ENCODE measurements at regions not wholly inside any gene's neighbourhood (a gene's known extent, or its start where the extent isn't known, plus 50 kb on each side); places are given as distances from the start of the nearest gene placed in this dataset.
A peak's percentile ranks its signal among the peaks of the same experiment; 100 is the strongest.

- Histone ChIP-seq H3K27ac (ENCODE audit: low read depth, low read length) (no peak overlapping the region), H3K9me3 (ENCODE audit: low read depth, low read length) (no peaks in the 10 kb centered on the region), H3K36me3 (ENCODE audit: insufficient read depth, low read length) (no peaks in the 10 kb centered on the region), H4K20me1 (ENCODE audit: insufficient read depth, low read length) (no peaks in the 10 kb centered on the region), H3K4me3 (ENCODE audit: insufficient read depth, low read length) (no peak overlapping the region), H3K4me2 (ENCODE audit: insufficient read depth, low read length) (no peak overlapping the region), H3K27me3 (ENCODE audit: insufficient read depth, low read length) (no peaks in the 10 kb centered on the region), H3K4me1 (ENCODE audit: insufficient read depth, low read length) (no peaks in the 10 kb centered on the region), H3K79me2 (ENCODE audit: insufficient read depth, low read length) (no peaks in the 10 kb centered on the region), H2AFZ (ENCODE audit: low read length) (no peak overlapping the region)
- TF ChIP-seq, protein P1, sequence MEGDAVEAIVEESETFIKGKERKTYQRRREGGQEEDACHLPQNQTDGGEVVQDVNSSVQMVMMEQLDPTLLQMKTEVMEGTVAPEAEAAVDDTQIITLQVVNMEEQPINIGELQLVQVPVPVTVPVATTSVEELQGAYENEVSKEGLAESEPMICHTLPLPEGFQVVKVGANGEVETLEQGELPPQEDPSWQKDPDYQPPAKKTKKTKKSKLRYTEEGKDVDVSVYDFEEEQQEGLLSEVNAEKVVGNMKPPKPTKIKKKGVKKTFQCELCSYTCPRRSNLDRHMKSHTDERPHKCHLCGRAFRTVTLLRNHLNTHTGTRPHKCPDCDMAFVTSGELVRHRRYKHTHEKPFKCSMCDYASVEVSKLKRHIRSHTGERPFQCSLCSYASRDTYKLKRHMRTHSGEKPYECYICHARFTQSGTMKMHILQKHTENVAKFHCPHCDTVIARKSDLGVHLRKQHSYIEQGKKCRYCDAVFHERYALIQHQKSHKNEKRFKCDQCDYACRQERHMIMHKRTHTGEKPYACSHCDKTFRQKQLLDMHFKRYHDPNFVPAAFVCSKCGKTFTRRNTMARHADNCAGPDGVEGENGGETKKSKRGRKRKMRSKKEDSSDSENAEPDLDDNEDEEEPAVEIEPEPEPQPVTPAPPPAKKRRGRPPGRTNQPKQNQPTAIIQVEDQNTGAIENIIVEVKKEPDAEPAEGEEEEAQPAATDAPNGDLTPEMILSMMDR (IDR thresholded peaks at IDR 0.05; ENCODE audit: extremely low read depth, low read depth, low read length): no peak
- peak; percentile 64 for DNase-seq (ENCODE audit: insufficient read length, low spot score, missing footprints)
Observed at GRCh38 chr7:56290548-56290947, 174.3 kb upstream of the NUPR2 start.

DNA sequence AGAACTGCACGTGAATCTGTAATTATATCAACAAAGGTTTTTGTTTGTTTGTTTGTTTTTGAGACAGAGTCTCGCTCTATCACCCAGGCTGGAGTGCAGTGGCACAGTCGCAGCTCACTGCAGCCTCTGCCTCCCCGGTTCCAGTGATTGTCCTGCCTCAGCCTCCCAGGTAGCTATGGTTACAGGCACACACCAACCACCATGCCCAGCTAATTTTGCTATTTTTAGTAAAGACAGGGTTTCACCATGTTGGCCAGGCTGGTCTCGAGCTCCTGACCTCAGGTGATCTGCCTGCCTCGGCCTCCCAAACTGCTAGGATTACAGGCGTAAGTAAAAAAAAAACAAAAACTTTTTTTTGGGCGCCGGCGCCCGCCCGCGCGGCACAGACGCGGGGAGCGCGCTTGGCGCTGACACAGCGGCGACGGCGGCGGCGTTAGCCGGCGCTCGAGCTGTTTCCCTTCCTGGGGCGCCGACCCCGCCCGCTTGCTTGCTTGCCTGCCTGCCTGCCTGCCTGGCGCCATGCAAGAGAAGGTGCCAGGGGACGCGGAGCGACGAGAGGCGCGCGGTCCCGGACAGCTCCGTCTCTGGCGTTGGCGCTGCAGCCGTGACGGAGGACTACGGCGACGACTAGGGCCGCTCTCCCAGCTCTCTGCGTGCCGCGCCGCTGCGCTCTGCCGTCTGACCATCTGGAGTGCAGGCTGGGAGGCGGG is 171.4 kb upstream of the NUPR2 start:
- Histone ChIP-seq H2AFZ (ENCODE audit: low read length) (no peak overlapping the region), H3K27me3 (ENCODE audit: insufficient read depth, low read length) (no peaks in the 10 kb centered on the region)
- no peak for DNase-seq (ENCODE audit: insufficient read length, low spot score, missing footprints)

GRCh38 chr7:56256108-56256507 is 139.9 kb upstream of the NUPR2 start:
- TF ChIP-seq, protein P1 (IDR thresholded peaks at IDR 0.05; ENCODE audit: extremely low read depth, low read depth, low read length): no peak
- no peaks in the 10 kb centered on the region for H3K36me3 ChIP-seq (ENCODE audit: insufficient read depth, low read length)

More for the DNA sequence above, 171.4 kb upstream of the NUPR2 start:
- H3K27ac ChIP-seq (ENCODE audit: low read depth, low read length): no peak overlapping the region
- H3K79me2 ChIP-seq (ENCODE audit: insufficient read depth, low read length): no peaks in the 10 kb centered on the region
- H3K36me3 ChIP-seq (ENCODE audit: insufficient read depth, low read length): no peaks in the 10 kb centered on the region
- no peaks in the 10 kb centered on the region for H4K20me1 ChIP-seq (ENCODE audit: insufficient read depth, low read length)
- peak overlapping the region; percentile 25 for H3K4me3 ChIP-seq (ENCODE audit: insufficient read depth, low read length)
- TF ChIP-seq, protein P1 (IDR thresholded peaks at IDR 0.05; ENCODE audit: extremely low read depth, low read depth, low read length): no peak
- H3K4me1 ChIP-seq (ENCODE audit: insufficient read depth, low read length): no peaks in the 10 kb centered on the region
- H3K9me3 ChIP-seq (ENCODE audit: low read depth, low read length): no peaks in the 10 kb centered on the region
- no peak overlapping the region for H3K4me2 ChIP-seq (ENCODE audit: insufficient read depth, low read length)

GRCh38 chr7:56250135-56250534 is 133.9 kb upstream of the NUPR2 start:
- no peaks in the 10 kb centered on the region for H3K9me3 ChIP-seq (ENCODE audit: low read depth, low read length)
- no peaks in the 10 kb centered on the region for H4K20me1 ChIP-seq (ENCODE audit: insufficient read depth, low read length)
- no peaks in the 10 kb centered on the region for H3K36me3 ChIP-seq (ENCODE audit: insufficient read depth, low read length)
- TF ChIP-seq, protein P1 (IDR thresholded peaks at IDR 0.05; ENCODE audit: extremely low read depth, low read depth, low read length): no peak
- H3K27me3 ChIP-seq (ENCODE audit: insufficient read depth, low read length): no peaks in the 10 kb centered on the region
- H3K4me1 ChIP-seq (ENCODE audit: insufficient read depth, low read length): no peaks in the 10 kb centered on the region
- no peak overlapping the region for H2AFZ ChIP-seq (ENCODE audit: low read length)
- H3K4me2 ChIP-seq (ENCODE audit: insufficient read depth, low read length): no peak overlapping the region
- no peak for DNase-seq (ENCODE audit: insufficient read length, low spot score, missing footprints)
- H3K4me3 ChIP-seq (ENCODE audit: insufficient read depth, low read length): no peak overlapping the region
- no peaks in the 10 kb centered on the region for H3K79me2 ChIP-seq (ENCODE audit: insufficient read depth, low read length)
- H3K27ac ChIP-seq (ENCODE audit: low read depth, low read length): no peak overlapping the region

More at GRCh38 chr7:56256108-56256507, 139.9 kb upstream of the NUPR2 start:
- no peak overlapping the region for H2AFZ ChIP-seq (ENCODE audit: low read length)
- H3K27me3 ChIP-seq (ENCODE audit: insufficient read depth, low read length): no peaks in the 10 kb centered on the region
- DNase-seq (ENCODE audit: insufficient read length, low spot score, missing footprints): no peak
- H4K20me1 ChIP-seq (ENCODE audit: insufficient read depth, low read length): no peaks in the 10 kb centered on the region
- H3K4me1 ChIP-seq (ENCODE audit: insufficient read depth, low read length): no peaks in the 10 kb centered on the region
- no peaks in the 10 kb centered on the region for H3K9me3 ChIP-seq (ENCODE audit: low read depth, low read length)
- no peak overlapping the region for H3K4me3 ChIP-seq (ENCODE audit: insufficient read depth, low read length)
- H3K27ac ChIP-seq (ENCODE audit: low read depth, low read length): no peak overlapping the region
- no peak overlapping the region for H3K4me2 ChIP-seq (ENCODE audit: insufficient read depth, low read length)
- no peaks in the 10 kb centered on the region for H3K79me2 ChIP-seq (ENCODE audit: insufficient read depth, low read length)
